ENCODE measurements at regions not wholly inside any gene's neighbourhood (a gene's known extent, or its start where the extent isn't known, plus 50 kb on each side); places are given as distances from the start of the nearest gene placed in this dataset.
"Not testable (repeated sequence)": the region's sequence is repeated elsewhere in the genome, so short reads cannot be mapped to it uniquely, and the experiment has no call there.

DNA sequence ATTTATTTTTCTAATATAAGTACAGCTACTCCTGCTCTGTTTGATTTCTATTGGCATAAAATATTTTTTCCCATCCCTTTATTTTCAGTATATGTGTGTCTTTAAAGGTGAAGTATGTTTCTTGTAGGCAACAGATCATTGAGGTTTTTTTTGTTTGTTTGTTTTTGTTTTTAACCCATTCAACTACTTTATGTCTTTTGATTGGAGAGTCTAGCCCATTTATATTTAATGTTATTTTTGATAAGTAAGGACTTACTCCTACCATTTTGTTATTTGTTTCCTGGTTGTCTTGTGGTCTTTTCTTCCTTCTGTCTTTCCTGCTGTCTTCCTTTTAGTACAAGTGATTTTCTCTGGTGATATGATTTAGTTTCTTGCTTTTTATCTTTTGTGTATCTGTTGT lies 285.1 kb upstream of the PROX1 start:
- Histone ChIP-seq H3K27me3 (ENCODE audit: control insufficient read depth in 1 of 2, insufficient read depth in 2 of 2, low read length in 2 of 2) (no peaks in the 10 kb centered on the region), H3K9me3 (ENCODE audit: control insufficient read depth in 1 of 2, insufficient read depth in 1 of 2, low read length in 2 of 2) (peaks cover 0 to 11% of the 10 kb centered on the region in 2 experiments), H3K4me3 (ENCODE audit: low read length) (no peak overlapping the region), H3K27ac (ENCODE audit: low read depth in 1 of 2, low read length in 2 of 2) (no peak overlapping the region), H3K36me3 (ENCODE audit: insufficient read depth, low read length) (no peaks in the 10 kb centered on the region), H3K4me1 (ENCODE audit: insufficient read depth, low read length) (no peaks in the 10 kb centered on the region)
- CTCF ChIA-PET = no interaction called here
- Mint-ChIP-seq H3K9me3 (peaks cover 17% of the 10 kb centered on the region), H3K27me3 (peaks cover 4% of the 10 kb centered on the region), H3K4me1 (ENCODE audit: low read depth) (no peaks in the 10 kb centered on the region), H3K36me3 (ENCODE audit: low read depth) (no peaks in the 10 kb centered on the region), H3K4me3 (no peak overlapping the region), H3K27ac (no peak overlapping the region)
- ATAC-seq (ENCODE audit: poor library complexity) (no peak), DNase-seq (no peak)
- TF ChIP-seq, protein P1, sequence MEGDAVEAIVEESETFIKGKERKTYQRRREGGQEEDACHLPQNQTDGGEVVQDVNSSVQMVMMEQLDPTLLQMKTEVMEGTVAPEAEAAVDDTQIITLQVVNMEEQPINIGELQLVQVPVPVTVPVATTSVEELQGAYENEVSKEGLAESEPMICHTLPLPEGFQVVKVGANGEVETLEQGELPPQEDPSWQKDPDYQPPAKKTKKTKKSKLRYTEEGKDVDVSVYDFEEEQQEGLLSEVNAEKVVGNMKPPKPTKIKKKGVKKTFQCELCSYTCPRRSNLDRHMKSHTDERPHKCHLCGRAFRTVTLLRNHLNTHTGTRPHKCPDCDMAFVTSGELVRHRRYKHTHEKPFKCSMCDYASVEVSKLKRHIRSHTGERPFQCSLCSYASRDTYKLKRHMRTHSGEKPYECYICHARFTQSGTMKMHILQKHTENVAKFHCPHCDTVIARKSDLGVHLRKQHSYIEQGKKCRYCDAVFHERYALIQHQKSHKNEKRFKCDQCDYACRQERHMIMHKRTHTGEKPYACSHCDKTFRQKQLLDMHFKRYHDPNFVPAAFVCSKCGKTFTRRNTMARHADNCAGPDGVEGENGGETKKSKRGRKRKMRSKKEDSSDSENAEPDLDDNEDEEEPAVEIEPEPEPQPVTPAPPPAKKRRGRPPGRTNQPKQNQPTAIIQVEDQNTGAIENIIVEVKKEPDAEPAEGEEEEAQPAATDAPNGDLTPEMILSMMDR (IDR thresholded peaks at IDR 0.05) = no peak
- POLR2A ChIA-PET = no interaction called here
- intact Hi-C loops (cut with DNase I, micrococcal nuclease) = no loop called here

DNA sequence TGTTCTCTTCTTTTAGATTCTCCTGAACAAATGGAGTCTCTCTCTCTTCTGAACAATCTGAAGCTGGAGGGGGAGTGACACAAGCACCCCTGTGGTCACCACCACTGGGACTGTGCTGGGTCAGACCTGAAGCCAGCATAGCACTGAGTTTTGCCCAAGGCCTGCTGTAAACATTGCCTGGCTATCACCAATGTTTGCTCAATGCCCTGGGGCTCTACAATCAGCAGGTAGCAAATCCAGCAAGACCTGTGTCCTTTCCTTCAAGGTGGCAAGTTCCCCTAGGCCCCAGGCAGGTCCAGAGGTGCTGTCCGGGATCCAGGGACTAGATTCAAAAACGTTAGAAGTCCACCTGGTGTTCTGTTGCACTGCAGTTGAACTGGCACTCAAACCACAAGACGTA lies 282.8 kb upstream of the PROX1 start:
- ATAC-seq (ENCODE audit: poor library complexity) (no peak), DNase-seq (no peak)
- Mint-ChIP-seq H3K4me1 (ENCODE audit: low read depth) (no peaks in the 10 kb centered on the region), H3K27ac (no peak overlapping the region), H3K36me3 (ENCODE audit: low read depth) (peaks cover 7% of the 10 kb centered on the region), H3K4me3 (no peak overlapping the region), H3K9me3 (peaks cover 24% of the 10 kb centered on the region), H3K27me3 (peaks cover 4% of the 10 kb centered on the region)
- no peaks in the 10 kb centered on the region for H3K4me1 ChIP-seq (ENCODE audit: insufficient read depth, low read length)
- CTCF ChIA-PET = no interaction called here
- TF ChIP-seq, protein P1 (IDR thresholded peaks at IDR 0.05) = no peak
- intact Hi-C loops (cut with DNase I, micrococcal nuclease) = no loop called here
- H3K36me3 ChIP-seq (ENCODE audit: insufficient read depth, low read length) = no peaks in the 10 kb centered on the region
- POLR2A ChIA-PET = no interaction called here
- H3K27me3 ChIP-seq (ENCODE audit: control insufficient read depth in 1 of 2, insufficient read depth in 2 of 2, low read length in 2 of 2) = no peaks in the 10 kb centered on the region
- no peak overlapping the region for H3K4me3 ChIP-seq (ENCODE audit: low read length)
- peaks cover 4 to 11% of the 10 kb centered on the region in 2 experiments for H3K9me3 ChIP-seq (ENCODE audit: control insufficient read depth in 1 of 2, insufficient read depth in 1 of 2, low read length in 2 of 2)
- H3K27ac ChIP-seq (ENCODE audit: low read depth in 1 of 2, low read length in 2 of 2) = no peak overlapping the region

DNA sequence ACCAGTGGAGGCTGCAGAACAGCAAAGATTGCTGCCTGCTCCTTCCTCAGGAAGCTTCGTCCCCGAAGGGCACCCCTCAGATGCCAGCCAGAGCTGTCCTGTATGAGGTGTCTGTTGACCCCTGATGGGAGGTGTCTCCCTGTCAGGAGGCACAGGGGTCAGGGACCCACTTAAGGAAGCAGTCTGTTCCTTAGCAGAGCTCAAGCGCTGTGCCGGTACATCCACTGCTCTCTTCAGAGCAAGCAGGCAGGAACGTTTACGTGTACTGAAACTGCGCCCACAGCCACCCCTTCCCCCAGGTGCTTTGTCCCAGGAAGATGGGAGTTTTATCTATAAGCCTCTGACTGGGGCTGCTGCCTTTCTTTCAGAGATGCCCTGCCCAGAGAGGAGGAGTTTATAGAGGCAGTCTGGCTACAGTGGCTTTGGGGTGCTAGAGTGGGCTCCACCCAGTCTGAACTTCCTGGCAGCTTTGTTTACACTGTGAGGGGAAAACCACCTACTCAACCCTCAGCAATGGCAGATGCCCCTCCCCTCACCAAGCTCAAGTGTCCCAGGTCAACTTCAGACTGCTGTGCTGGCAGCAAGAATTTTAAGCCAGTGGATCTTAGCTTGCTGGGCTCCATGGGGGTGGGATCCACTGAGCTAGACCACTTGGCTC lies 275.8 kb upstream of the PROX1 start:
- intact Hi-C loops (cut with DNase I, micrococcal nuclease); H3K4me3 ChIP-seq (ENCODE audit: low read length); POLR2A ChIA-PET; H3K36me3 ChIP-seq (ENCODE audit: insufficient read depth, low read length); H3K4me1 ChIP-seq (ENCODE audit: insufficient read depth, low read length); H3K4me1 Mint-ChIP-seq (ENCODE audit: low read depth); H3K27me3 Mint-ChIP-seq; H3K27me3 ChIP-seq (ENCODE audit: control insufficient read depth in 1 of 2, insufficient read depth in 2 of 2, low read length in 2 of 2); CTCF ChIA-PET; H3K27ac ChIP-seq (ENCODE audit: low read depth in 1 of 2, low read length in 2 of 2); H3K4me3 Mint-ChIP-seq: not testable (repeated sequence)
- peak in 10 of 14 experiments; percentile 4 to 39 (median 24) for DNase-seq
- Mint-ChIP-seq H3K9me3 (peaks cover 19% of the 10 kb centered on the region), H3K36me3 (ENCODE audit: low read depth) (peaks cover 17% of the 10 kb centered on the region), H3K27ac (peak overlapping the region; percentile 7)
- H3K9me3 ChIP-seq (ENCODE audit: control insufficient read depth in 1 of 2, insufficient read depth in 1 of 2, low read length in 2 of 2) = peaks cover 4 to 15% of the 10 kb centered on the region in 2 experiments
- ATAC-seq (ENCODE audit: poor library complexity) = peak; percentile 67

DNA sequence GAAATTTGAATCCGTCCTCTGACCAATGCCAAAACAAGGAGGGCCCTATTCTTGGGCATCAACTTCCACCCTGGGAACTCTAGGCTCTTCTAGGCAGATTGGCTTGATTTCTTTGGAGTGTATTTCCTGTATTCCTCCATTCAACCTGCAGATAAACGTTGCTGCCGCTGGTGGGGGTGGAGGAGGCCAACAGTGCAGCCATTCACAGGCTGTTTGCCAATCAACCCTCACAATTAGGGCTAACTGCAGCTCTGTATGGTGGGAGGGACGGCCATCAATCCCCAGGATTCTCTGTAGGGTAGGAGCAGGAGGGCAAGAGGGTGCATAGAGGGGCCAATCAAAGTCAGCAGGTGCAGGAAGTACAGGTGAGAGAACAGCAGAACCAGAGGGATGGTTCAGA lies 273.1 kb upstream of the PROX1 start:
- no peak for ATAC-seq (ENCODE audit: poor library complexity)
- no peak overlapping the region for H3K27ac ChIP-seq (ENCODE audit: low read depth in 1 of 2, low read length in 2 of 2)
- ChIA-PET CTCF (no interaction called here), POLR2A (no interaction called here)
- TF ChIP-seq, protein P1 (IDR thresholded peaks at IDR 0.05) = no peak
- H3K36me3 ChIP-seq (ENCODE audit: insufficient read depth, low read length) = no peaks in the 10 kb centered on the region
- H3K27me3 ChIP-seq (ENCODE audit: control insufficient read depth in 1 of 2, insufficient read depth in 2 of 2, low read length in 2 of 2) = no peaks in the 10 kb centered on the region
- peaks cover 14% of the 10 kb centered on the region for H3K9me3 Mint-ChIP-seq
- no peaks in the 10 kb centered on the region for H3K27me3 Mint-ChIP-seq
- H3K27ac Mint-ChIP-seq = no peak overlapping the region
- H3K4me1 Mint-ChIP-seq (ENCODE audit: low read depth) = peaks cover 9% of the 10 kb centered on the region
- peaks cover 3 to 17% of the 10 kb centered on the region in 2 experiments for H3K9me3 ChIP-seq (ENCODE audit: control insufficient read depth in 1 of 2, insufficient read depth in 1 of 2, low read length in 2 of 2)
- H3K36me3 Mint-ChIP-seq (ENCODE audit: low read depth) = peaks cover 10% of the 10 kb centered on the region
- no peak for DNase-seq
- intact Hi-C loops (cut with DNase I, micrococcal nuclease) = no loop called here
- H3K4me3 Mint-ChIP-seq = no peak overlapping the region
- H3K4me3 ChIP-seq (ENCODE audit: low read length) = no peak overlapping the region
- H3K4me1 ChIP-seq (ENCODE audit: insufficient read depth, low read length) = peaks cover 6% of the 10 kb centered on the region

Data from CD4-positive, alpha-beta T cell (primary cell).